IMR-90 (cell line): ENCODE measurements at regions not wholly inside any gene's neighbourhood (a gene's known extent, or its start where the extent isn't known, plus 50 kb on each side); places are given as distances from the start of the nearest gene placed in this dataset.

Experiments
- CEBPB ChIP-seq: IDR thresholded peaks from 2 replicates; pipeline ENCODE4 v1.6.1; 2012; ENCODE audit warnings: low read depth, low read length, improper control_type of control experiment
- MAFK ChIP-seq: IDR thresholded peaks from 2 replicates; pipeline ENCODE4 v1.6.1; 2012; ENCODE audit warnings: low read depth, low read length, improper control_type of control experiment
- MXI1 ChIP-seq: IDR thresholded peaks from 2 replicates; pipeline ENCODE4 v1.6.1; 2012; ENCODE audit warnings: low read depth, mild to moderate bottlenecking, low read length, moderate library complexity, borderline replicate concordance
- POLR2A ChIP-seq: IDR thresholded peaks from 2 replicates; pipeline ENCODE4 v1.6.1; 2012; ENCODE audit warnings: mild to moderate bottlenecking, low read depth, low read length
- RFX5 ChIP-seq: IDR thresholded peaks from 2 replicates; pipeline ENCODE4 v1.8.0; 2012; ENCODE audit warnings: low read depth, mild to moderate bottlenecking, low read length, moderate library complexity
- USF2 ChIP-seq: fragments of 150-350 bp; IDR thresholded peaks from 2 replicates; pipeline ENCODE4 v1.6.1; 2017; ENCODE audit warnings: mild to moderate bottlenecking, antibody characterized with exemption, low read length, low read depth

GRCh38 chr2:128610496-128610895, 291.8 kb upstream of the HS6ST1 start (continued):
- TF ChIP-seq USF2 (no peak), CEBPB (no peak), POLR2A (no peak), RFX5 (no peak), MXI1 (no peak), MAFK (no peak)
